GM13976 (cell line): ENCODE measurements at regions not wholly inside any gene's neighbourhood (a gene's known extent, or its start where the extent isn't known, plus 50 kb on each side); places are given as distances from the start of the nearest gene placed in this dataset.

Source experiments
- DNase-seq: peaks from one replicate; pipeline ENCODE4 v3.0.0; 2012; ENCODE audit warnings: low spot score
- CTCF ChIP-seq: IDR thresholded peaks from 2 replicates; pipeline ENCODE4 v1.5.1; 2012; ENCODE audit warnings: borderline replicate concordance, mild to moderate bottlenecking; ENCODE audit not compliant: insufficient read depth; ENCODE audit errors: extremely low read depth, missing control alignments, control extremely low read depth
- in situ Hi-C: fragments of 300-500 bp; cut with MboI; formaldehyde crosslinking; loops from one replicate; pipeline ENCODE4 v1.12.0; 2022; ENCODE audit warnings: low sequenced_read_pairs, mixed read lengths, inconsistent platforms; ENCODE audit not compliant: unreplicated experiment

- DNase-seq, result no peak
- in situ Hi-C loops, result no loop called here
- TF ChIP-seq CTCF, result no peak
These were observed 185.7 kb upstream of the ZEB2 start for GRCh38 chr2:144705328-144706245.

DNA sequence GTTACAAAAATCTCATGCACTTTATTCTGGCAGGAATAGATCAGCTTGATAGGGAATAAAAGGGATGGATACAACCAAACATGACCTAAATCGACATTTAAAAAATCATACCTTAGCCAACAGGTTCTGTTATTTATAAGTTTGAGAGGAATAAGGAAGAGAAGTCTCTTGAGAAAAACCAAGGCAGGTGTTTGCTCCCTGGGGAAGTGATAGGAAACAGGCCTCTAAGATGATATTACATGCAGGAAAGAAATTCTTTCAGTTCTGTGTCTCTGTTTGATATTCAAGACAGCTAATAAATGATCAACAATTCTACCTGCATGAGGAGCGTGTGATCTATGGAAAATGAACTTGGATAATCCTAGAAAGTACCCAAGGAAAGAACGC lies 184.8 kb upstream of the ZEB2 start:
- no peak for DNase-seq
- no peak for TF ChIP-seq CTCF
- in situ Hi-C loops, result no loop called here

DNA sequence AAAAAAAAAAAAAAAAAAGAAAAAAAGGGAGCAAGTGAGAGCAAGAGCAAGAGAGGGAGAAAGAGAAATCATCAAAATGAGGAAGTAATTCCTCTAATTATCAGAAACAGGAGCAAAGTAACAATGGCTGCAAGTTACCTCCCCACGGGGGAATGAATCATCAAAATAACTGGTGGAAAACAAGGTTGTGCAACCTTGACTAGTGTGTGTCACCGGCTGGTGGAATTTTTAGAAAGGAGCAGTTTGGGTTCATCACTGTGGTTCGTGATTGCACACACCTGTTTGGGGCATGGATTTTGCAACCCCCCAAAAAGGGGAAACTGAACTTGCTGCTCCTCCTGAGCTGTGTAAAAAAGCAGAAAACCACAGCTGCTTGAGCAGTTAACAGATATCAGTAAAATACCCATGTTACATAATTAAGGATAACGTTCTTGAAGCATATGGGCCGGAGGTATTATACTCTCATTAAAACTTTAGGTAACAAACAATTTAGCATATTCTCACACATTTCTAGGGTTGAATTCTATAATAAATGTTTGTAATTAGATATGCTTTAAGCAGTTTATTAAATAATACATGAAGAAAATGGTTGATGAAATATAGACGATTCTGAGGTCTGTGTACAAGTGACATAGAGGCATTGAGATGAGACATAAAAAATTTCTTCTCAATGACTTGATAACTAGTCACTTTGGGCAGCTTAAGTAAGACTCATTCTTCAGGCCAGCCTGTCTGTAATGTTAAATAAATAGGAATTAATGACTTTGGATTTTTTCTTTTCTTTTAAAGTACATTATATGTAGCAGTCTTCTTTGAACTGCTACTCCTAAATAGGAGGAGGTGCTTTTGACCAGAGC lies 184.2 kb upstream of the ZEB2 start:
- no peak for DNase-seq
- no peak for TF ChIP-seq CTCF
- in situ Hi-C loops, result no loop called here

DNA sequence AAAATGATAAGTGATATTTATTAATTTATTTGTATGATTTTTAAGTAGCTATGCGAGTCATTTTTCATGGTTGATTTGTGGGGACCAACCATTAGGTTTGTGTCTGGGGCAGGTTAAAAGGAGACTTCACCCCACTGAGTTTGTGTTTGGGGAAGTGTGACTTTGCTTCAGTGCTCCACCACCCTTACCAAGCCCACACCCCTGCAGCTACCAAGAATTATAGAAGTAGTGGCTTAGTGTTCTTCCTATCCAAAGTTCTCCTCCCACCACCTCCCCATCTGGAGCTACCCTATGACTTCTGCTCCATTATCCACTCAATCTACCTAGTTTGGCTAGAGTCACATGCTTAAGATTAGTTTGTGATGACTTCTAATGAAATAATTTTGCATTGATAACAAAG lies 182.1 kb upstream of the ZEB2 start:
- in situ Hi-C loops, result no loop called here
- no peak for TF ChIP-seq CTCF
- no peak for DNase-seq

GRCh38 chr2:144701259-144701658 lies 181.3 kb upstream of the ZEB2 start:
- no peak for DNase-seq

More at GRCh38 chr2:144701259-144701658, 181.3 kb upstream of the ZEB2 start:
- TF ChIP-seq CTCF, result no peak
- in situ Hi-C loops, result no loop called here
